BE2C (cell line): ENCODE measurements at regions not wholly inside any gene's neighbourhood (a gene's known extent, or its start where the extent isn't known, plus 50 kb on each side); places are given as distances from the start of the nearest gene placed in this dataset.

Experiments used
- DNase-seq: peaks from one replicate; pipeline ENCODE4 v3.0.0-alpha.2; 2020
- H3K27me3 ChIP-seq: fragments of 250-450 bp; sonication (Bioruptor Pico); 2 replicates; pipeline ENCODE4 v1.5.1; 2020; ENCODE audit warnings: mild to moderate bottlenecking
- H3K36me3 ChIP-seq: fragments of 250-450 bp; sonication (Bioruptor Pico); 2 replicates; pipeline ENCODE4 v1.5.1; 2020; ENCODE audit warnings: mild to moderate bottlenecking
- H3K4me1 ChIP-seq: fragments of 250-450 bp; sonication (Bioruptor Pico); 2 replicates; pipeline ENCODE4 v1.5.1; 2020
- H3K4me3 ChIP-seq: 2 replicates; pipeline ENCODE4 v1.5.1; 2011; ENCODE audit warnings: low read depth, low read length
- H3K9me3 ChIP-seq: fragments of 250-450 bp; sonication (Bioruptor Pico); 2 replicates; pipeline ENCODE4 v1.5.1; 2020
- TF ChIP-seq, protein P1 (sequence below): IDR thresholded peaks from 2 replicates; pipeline ENCODE4 v1.5.1; 2012; ENCODE audit warnings: mild to moderate bottlenecking, low read depth, low read length

GRCh38 chr1:217343907-217344306 is 287.0 kb downstream of the GPATCH2 start:
- TF ChIP-seq, protein P1, sequence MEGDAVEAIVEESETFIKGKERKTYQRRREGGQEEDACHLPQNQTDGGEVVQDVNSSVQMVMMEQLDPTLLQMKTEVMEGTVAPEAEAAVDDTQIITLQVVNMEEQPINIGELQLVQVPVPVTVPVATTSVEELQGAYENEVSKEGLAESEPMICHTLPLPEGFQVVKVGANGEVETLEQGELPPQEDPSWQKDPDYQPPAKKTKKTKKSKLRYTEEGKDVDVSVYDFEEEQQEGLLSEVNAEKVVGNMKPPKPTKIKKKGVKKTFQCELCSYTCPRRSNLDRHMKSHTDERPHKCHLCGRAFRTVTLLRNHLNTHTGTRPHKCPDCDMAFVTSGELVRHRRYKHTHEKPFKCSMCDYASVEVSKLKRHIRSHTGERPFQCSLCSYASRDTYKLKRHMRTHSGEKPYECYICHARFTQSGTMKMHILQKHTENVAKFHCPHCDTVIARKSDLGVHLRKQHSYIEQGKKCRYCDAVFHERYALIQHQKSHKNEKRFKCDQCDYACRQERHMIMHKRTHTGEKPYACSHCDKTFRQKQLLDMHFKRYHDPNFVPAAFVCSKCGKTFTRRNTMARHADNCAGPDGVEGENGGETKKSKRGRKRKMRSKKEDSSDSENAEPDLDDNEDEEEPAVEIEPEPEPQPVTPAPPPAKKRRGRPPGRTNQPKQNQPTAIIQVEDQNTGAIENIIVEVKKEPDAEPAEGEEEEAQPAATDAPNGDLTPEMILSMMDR = no peak

GRCh38 chr1:217342105-217342504 is 288.8 kb downstream of the GPATCH2 start:
- TF ChIP-seq, protein P1 = no peak
- no peaks in the 10 kb centered on the region for H3K36me3 ChIP-seq

More at GRCh38 chr1:217343907-217344306, 287.0 kb downstream of the GPATCH2 start:
- Histone ChIP-seq H3K9me3 (no peaks in the 10 kb centered on the region), H3K36me3 (no peaks in the 10 kb centered on the region), H3K4me3 (peak overlapping the region; percentile 25), H3K27me3 (no peaks in the 10 kb centered on the region), H3K4me1 (no peaks in the 10 kb centered on the region)
- DNase-seq = peak; percentile 27

GRCh38 chr1:217336724-217337123 is 294.2 kb downstream of the GPATCH2 start:
- H3K9me3 ChIP-seq = no peaks in the 10 kb centered on the region
- H3K27me3 ChIP-seq = no peaks in the 10 kb centered on the region
- DNase-seq = no peak
- no peaks in the 10 kb centered on the region for H3K36me3 ChIP-seq
- H3K4me3 ChIP-seq = no peak overlapping the region
- TF ChIP-seq, protein P1 = no peak
- no peaks in the 10 kb centered on the region for H3K4me1 ChIP-seq

More at GRCh38 chr1:217342105-217342504, 288.8 kb downstream of the GPATCH2 start:
- DNase-seq = no peak
- Histone ChIP-seq H3K4me1 (no peaks in the 10 kb centered on the region), H3K9me3 (no peaks in the 10 kb centered on the region), H3K27me3 (no peaks in the 10 kb centered on the region), H3K4me3 (no peak overlapping the region)

DNA sequence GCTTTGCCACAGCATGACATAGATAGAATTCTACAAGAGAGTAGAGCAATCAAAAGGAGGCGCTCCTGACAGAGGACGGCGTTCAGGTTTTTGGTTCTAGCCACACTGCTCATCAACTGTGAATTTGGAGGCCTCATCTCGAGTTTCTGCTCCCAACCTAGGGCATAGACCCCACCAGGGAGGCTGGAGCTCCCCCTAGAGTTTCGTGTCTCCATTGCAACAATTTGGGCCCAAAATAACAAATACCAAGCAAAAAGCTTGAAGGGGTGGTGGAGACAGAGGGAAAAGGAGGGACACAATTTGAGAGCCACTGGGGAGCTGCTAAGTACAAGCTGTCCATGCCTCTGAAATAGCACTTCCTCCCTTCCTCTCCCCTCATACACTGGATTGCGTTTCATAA is 297.0 kb downstream of the GPATCH2 start:
- H3K27me3 ChIP-seq = no peaks in the 10 kb centered on the region
- DNase-seq = peak; percentile 52
- TF ChIP-seq, protein P1 = peak; percentile 91
- no peaks in the 10 kb centered on the region for H3K4me1 ChIP-seq
- no peaks in the 10 kb centered on the region for H3K9me3 ChIP-seq
- H3K36me3 ChIP-seq = no peaks in the 10 kb centered on the region
- no peak overlapping the region for H3K4me3 ChIP-seq

DNA sequence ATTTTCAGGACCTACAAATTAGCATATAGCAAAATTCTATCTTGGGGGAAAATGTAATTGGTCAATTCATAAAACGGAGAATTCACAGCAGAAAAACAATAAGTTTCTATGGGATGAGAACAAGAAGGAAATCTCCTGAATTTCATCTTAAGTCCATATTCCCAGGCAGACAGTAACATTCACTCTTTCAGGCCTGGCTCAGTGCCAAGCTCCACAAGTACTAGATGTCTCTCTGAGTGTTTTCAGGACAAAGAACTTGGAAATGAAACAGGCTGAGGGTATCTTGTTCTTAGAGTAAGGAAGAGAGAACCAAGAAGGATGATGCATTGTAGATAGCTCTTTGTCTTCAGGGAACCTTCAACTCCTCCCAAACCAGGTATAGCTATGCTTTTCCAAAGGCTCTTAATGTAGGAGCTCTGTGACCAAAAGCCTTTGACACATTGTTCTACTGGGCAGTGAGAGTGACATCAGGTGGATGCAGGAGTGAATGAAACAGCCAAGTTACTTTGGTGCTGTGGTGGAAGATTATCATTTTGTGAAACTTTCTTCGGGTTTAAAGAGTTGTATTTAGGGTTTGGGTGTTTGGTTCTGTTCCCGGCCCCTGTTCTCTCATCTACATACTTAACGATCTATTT is 298.3 kb downstream of the GPATCH2 start:
- H3K4me3 ChIP-seq = no peak overlapping the region
- no peaks in the 10 kb centered on the region for H3K36me3 ChIP-seq
- H3K27me3 ChIP-seq = no peaks in the 10 kb centered on the region
- TF ChIP-seq, protein P1 = no peak
- no peaks in the 10 kb centered on the region for H3K4me1 ChIP-seq
- H3K9me3 ChIP-seq = no peaks in the 10 kb centered on the region
- peak; percentile 21 for DNase-seq

DNA sequence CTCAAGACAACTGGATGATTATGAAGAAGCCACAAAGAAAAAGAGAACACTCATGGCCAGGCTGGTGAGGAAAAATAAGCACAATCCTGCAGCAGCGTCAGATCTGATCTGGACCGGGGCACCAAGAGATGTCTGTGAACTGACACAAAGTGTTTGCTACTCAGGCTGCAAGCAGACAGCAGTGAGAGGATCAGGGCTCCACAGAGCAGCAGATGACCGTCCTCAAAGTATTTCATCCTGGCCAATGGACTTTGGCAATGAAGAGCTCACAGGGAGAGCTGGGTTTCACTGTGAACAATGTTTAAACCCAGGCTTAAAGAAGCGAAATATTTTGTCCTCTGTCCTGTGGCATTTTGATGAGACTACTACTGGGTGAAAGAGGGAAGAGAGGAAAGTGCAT is 299.2 kb downstream of the GPATCH2 start:
- TF ChIP-seq, protein P1 = no peak
- no peaks in the 10 kb centered on the region for H3K36me3 ChIP-seq
- H3K9me3 ChIP-seq = no peaks in the 10 kb centered on the region
- no peaks in the 10 kb centered on the region for H3K27me3 ChIP-seq
- no peaks in the 10 kb centered on the region for H3K4me1 ChIP-seq
- H3K4me3 ChIP-seq = no peak overlapping the region
- no peak for DNase-seq
